H1 (cell line): ENCODE measurements at regions not wholly inside any gene's neighbourhood (a gene's known extent, or its start where the extent isn't known, plus 50 kb on each side); places are given as distances from the start of the nearest gene placed in this dataset.

ENCODE experiments used
- POLR2A ChIP-seq, 2 experiments: IDR thresholded peaks; 1 replicate in 1 of 2; 2 replicates in 1 of 2; pipeline ENCODE4 v1.6.1; 2011; ENCODE audit warnings: low read depth in 2 of 2, low read length in 2 of 2, mild to moderate bottlenecking in 2 of 2; ENCODE audit errors: control extremely low read depth in 1 of 2
- SRF ChIP-seq: IDR thresholded peaks from 2 replicates; pipeline ENCODE4 v1.6.1; 2011; ENCODE audit warnings: mild to moderate bottlenecking, low read depth, low read length, moderate library complexity
- TBP ChIP-seq: IDR thresholded peaks from 2 replicates; pipeline ENCODE4 v1.6.1; 2011; ENCODE audit warnings: low read depth, low read length, improper control_type of control experiment

DNA sequence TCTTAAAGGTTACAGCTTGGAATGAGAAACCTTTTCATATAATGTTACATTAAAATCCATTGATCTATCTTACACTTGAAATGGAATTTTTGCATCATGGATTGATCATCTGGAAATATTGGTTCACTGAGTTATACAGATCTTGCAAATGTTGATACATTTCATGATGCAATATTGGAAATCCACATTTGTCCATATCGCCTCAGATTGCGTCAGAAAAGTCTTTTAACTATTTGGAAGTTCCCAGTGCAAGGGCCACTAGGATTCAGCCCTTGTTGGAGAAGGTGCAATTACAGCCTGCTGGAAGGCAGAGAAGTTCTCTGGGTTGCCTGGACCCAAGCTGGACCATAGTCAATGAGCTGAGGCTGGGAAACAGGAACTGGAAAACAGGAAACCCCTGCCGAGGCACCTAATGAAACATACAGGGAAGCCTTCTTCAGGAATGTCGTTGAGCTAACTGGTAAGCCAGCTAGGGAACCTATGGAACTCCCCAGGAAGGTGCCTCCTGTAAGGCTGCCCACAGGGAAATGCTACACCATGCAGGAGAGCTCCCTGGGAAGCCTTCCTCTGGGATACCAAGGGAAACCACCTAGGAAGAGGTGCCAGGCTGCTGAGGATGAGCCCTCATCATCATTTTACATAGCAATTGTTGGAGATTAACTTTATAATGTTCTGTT, 600.4 kb upstream of the CADM1 start:
- TF ChIP-seq TBP = no peak
- TF ChIP-seq SRF = no peak
- no peak for TF ChIP-seq POLR2A (IDR thresholded peaks at IDR 0.05; ENCODE audit: control extremely low read depth in 1 of 2, low read depth in 2 of 2, low read length in 2 of 2)
